ENCODE measurements at regions not wholly inside any gene's neighbourhood (a gene's known extent, or its start where the extent isn't known, plus 50 kb on each side); places are given as distances from the start of the nearest gene placed in this dataset.

- Mint-ChIP-seq H3K4me1 (peaks cover 66% of the 10 kb centered on the region), H3K36me3 (no peaks in the 10 kb centered on the region; the same call in 1 of the 2 replicates), H3K4me3 (no peak overlapping the region), H3K27me3 (ENCODE audit: low read depth) (no peaks in the 10 kb centered on the region; the same call in 1 of the 2 replicates), H3K9me3 (peaks cover 8% of the 10 kb centered on the region), H3K27ac (no peak overlapping the region)
- DNase-seq (ENCODE audit: low spot score) (peak; percentile 25), ATAC-seq (peak; percentile 77)
- ChIA-PET CTCF (no interaction called here), POLR2A (interaction anchor here (0.6 kb wide), 1 partner anchor 363 kb away, joined by 3 read pairs; no protein-coding TSS in a partner anchor)
- TF ChIP-seq IRF2 (CRISPR knock-in tag; IDR thresholded peaks at IDR 0.05; ENCODE audit: borderline replicate concordance, low read depth) (no peak), SMAD3 (CRISPR knock-in tag; IDR thresholded peaks at IDR 0.05; ENCODE audit: borderline replicate concordance) (no peak), ZNF317 (CRISPR knock-in tag; IDR thresholded peaks at IDR 0.05; ENCODE audit: borderline replicate concordance, low read depth) (no peak), NFYB (CRISPR knock-in tag; conservative IDR thresholded peaks at IDR 0.05; ENCODE audit: low read depth) (no peak)
Measured at GRCh38 chr15:93469994-93470393, 381.0 kb upstream of the RGMA start.

GRCh38 chr15:93467337-93467736, 378.3 kb upstream of the RGMA start:
- no peak for ATAC-seq
- no peaks in the 10 kb centered on the region; the same call in 1 of the 2 replicates for H3K27me3 Mint-ChIP-seq (ENCODE audit: low read depth)
- peaks cover 53% of the 10 kb centered on the region for H3K4me1 Mint-ChIP-seq
- DNase-seq (ENCODE audit: low spot score): no peak
- CTCF ChIA-PET: interaction anchor here (0.7 kb wide), 1 partner anchor 11 kb away, joined by 4 read pairs; no protein-coding TSS in a partner anchor
- peaks cover 9% of the 10 kb centered on the region for H3K9me3 Mint-ChIP-seq
- POLR2A ChIA-PET: no interaction called here
- peaks cover 4% of the 10 kb centered on the region for H3K36me3 Mint-ChIP-seq
- no peak overlapping the region for H3K27ac Mint-ChIP-seq
- H3K4me3 Mint-ChIP-seq: no peak overlapping the region
- TF ChIP-seq NFATC4 (CRISPR knock-in tag; IDR thresholded peaks at IDR 0.05) (no peak), IRF2 (CRISPR knock-in tag; IDR thresholded peaks at IDR 0.05; ENCODE audit: borderline replicate concordance, low read depth) (no peak), CDX4 (CRISPR knock-in tag; IDR thresholded peaks at IDR 0.05; ENCODE audit: borderline replicate concordance) (no peak), GRHL2 (CRISPR knock-in tag; IDR thresholded peaks at IDR 0.05; ENCODE audit: insufficient replicate concordance, severe bottlenecking) (no peak), E2F4 (CRISPR knock-in tag; IDR thresholded peaks at IDR 0.05; ENCODE audit: borderline replicate concordance, low read depth) (no peak), HMGA2 (CRISPR knock-in tag; IDR thresholded peaks at IDR 0.05) (no peak), SP1 (CRISPR knock-in tag; conservative IDR thresholded peaks at IDR 0.05) (no peak), ZNF138 (CRISPR knock-in tag; conservative IDR thresholded peaks at IDR 0.05) (no peak), E2F1 (CRISPR knock-in tag; IDR thresholded peaks at IDR 0.05) (no peak), MYBL2 (CRISPR knock-in tag; IDR thresholded peaks at IDR 0.05) (no peak), ZNF121 (CRISPR knock-in tag; IDR thresholded peaks at IDR 0.05) (no peak), CBFB (CRISPR knock-in tag; IDR thresholded peaks at IDR 0.05; ENCODE audit: low read depth) (no peak), RELA (CRISPR knock-in tag; IDR thresholded peaks at IDR 0.05; ENCODE audit: borderline replicate concordance) (no peak), AFF4 (CRISPR knock-in tag; IDR thresholded peaks at IDR 0.05; ENCODE audit: borderline replicate concordance) (no peak), NR2C2 (CRISPR knock-in tag; IDR thresholded peaks at IDR 0.05) (no peak), ERG (CRISPR knock-in tag; IDR thresholded peaks at IDR 0.05) (no peak), FOXP4 (CRISPR knock-in tag; IDR thresholded peaks at IDR 0.05) (no peak), SMAD4 (CRISPR knock-in tag; IDR thresholded peaks at IDR 0.05) (no peak)
- TF ChIP-seq, protein P1, sequence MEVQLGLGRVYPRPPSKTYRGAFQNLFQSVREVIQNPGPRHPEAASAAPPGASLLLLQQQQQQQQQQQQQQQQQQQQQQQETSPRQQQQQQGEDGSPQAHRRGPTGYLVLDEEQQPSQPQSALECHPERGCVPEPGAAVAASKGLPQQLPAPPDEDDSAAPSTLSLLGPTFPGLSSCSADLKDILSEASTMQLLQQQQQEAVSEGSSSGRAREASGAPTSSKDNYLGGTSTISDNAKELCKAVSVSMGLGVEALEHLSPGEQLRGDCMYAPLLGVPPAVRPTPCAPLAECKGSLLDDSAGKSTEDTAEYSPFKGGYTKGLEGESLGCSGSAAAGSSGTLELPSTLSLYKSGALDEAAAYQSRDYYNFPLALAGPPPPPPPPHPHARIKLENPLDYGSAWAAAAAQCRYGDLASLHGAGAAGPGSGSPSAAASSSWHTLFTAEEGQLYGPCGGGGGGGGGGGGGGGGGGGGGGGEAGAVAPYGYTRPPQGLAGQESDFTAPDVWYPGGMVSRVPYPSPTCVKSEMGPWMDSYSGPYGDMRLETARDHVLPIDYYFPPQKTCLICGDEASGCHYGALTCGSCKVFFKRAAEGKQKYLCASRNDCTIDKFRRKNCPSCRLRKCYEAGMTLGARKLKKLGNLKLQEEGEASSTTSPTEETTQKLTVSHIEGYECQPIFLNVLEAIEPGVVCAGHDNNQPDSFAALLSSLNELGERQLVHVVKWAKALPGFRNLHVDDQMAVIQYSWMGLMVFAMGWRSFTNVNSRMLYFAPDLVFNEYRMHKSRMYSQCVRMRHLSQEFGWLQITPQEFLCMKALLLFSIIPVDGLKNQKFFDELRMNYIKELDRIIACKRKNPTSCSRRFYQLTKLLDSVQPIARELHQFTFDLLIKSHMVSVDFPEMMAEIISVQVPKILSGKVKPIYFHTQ (CRISPR knock-in tag; IDR thresholded peaks at IDR 0.05): no peak
